K562 (cell line): ENCODE measurements at regions not wholly inside any gene's neighbourhood (a gene's known extent, or its start where the extent isn't known, plus 50 kb on each side); places are given as distances from the start of the nearest gene placed in this dataset.

Experiments used
- ADNP ChIP-seq: fragments of 200-800 bp; sonication (Bioruptor generic); IDR thresholded peaks from 2 replicates; pipeline ENCODE4 v1.6.1; 2016; ENCODE audit warnings: missing genetic modification characterization, missing compliant biosample characterization
- ATF3 ChIP-seq, 2 experiments: fragments of 450-650 bp in 1 of 2; sonication (generic) in 1 of 2; formaldehyde crosslinking in 1 of 2; IDR thresholded peaks in 1 of 2; conservative IDR thresholded peaks in 1 of 2; 2 replicates each; pipeline versions ENCODE4 v1.6.1 to v1.8.1; 2016 to 2023; ENCODE audit warnings: mild to moderate bottlenecking in 2 of 2, moderate library complexity in 2 of 2, inconsistent platforms in 1 of 2, missing genetic modification reagents in 1 of 2
- CREB5 ChIP-seq: fragments of 250-450 bp; sonication (Bioruptor Pico); IDR thresholded peaks from 2 replicates; pipeline ENCODE4 v1.5.0; 2020; ENCODE audit warnings: mild to moderate bottlenecking
- CTCF ChIP-seq, 3 experiments: IDR thresholded peaks in 2 of 3; conservative IDR thresholded peaks in 1 of 3; 2 replicates each; pipeline ENCODE4 v1.5.1; 2011 to 2012; ENCODE audit warnings: low read length in 3 of 3, mild to moderate bottlenecking in 3 of 3, control low read depth in 2 of 3, improper control_type of control experiment in 1 of 3, inconsistent platforms in 1 of 3, low read depth in 1 of 3, mixed read lengths in 1 of 3, moderate library complexity in 1 of 3; ENCODE audit not compliant: insufficient read depth in 2 of 3
- DPF2 ChIP-seq: fragments of 450-650 bp; IDR thresholded peaks from 2 replicates; pipeline ENCODE4 v1.6.1; 2016
- EP300 ChIP-seq: IDR thresholded peaks from 2 replicates; pipeline ENCODE4 v1.6.1; 2012; ENCODE audit warnings: low read length, improper control_type of control experiment
- MAFK ChIP-seq: IDR thresholded peaks from 2 replicates; pipeline ENCODE4 v1.6.1; 2011; ENCODE audit warnings: low read length, improper control_type of control experiment
- MAX ChIP-seq: sonication (generic); formaldehyde crosslinking; IDR thresholded peaks from 2 replicates; pipeline ENCODE4 v1.9.0; 2022; ENCODE audit warnings: mild to moderate bottlenecking, missing genetic modification reagents
- MTA1 ChIP-seq: fragments of 450-650 bp; IDR thresholded peaks from 2 replicates; pipeline ENCODE4 v1.6.1; 2017; ENCODE audit warnings: borderline replicate concordance
- RAD21 ChIP-seq, 2 experiments: fragments of 250-450 bp in 1 of 2; fragments of 450-650 bp in 1 of 2; sonication (Bioruptor Pico) in 1 of 2; formaldehyde crosslinking in 1 of 2; IDR thresholded peaks in 1 of 2; conservative IDR thresholded peaks in 1 of 2; 2 replicates each; pipeline versions ENCODE4 v1.4.0 to v1.8.0; 2020 to 2022; ENCODE audit warnings: mild to moderate bottlenecking in 2 of 2, moderate library complexity in 1 of 2
- ZBTB2 ChIP-seq: fragments of 450-650 bp; IDR thresholded peaks from 2 replicates; pipeline ENCODE4 v1.6.1; 2016; ENCODE audit warnings: antibody characterized with exemption
- ZNF655 ChIP-seq: fragments of 250-450 bp; sonication (Bioruptor Pico); IDR thresholded peaks from 2 replicates; pipeline ENCODE4 v1.5.0; 2021

- TF ChIP-seq ATF3 (IDR thresholded peaks at IDR 0.05) (no peak), ATF3 (CRISPR knock-in tag; conservative IDR thresholded peaks at IDR 0.05) (no peak), CTCF (IDR thresholded peaks at IDR 0.05 in 2 of 3, conservative IDR thresholded peaks at IDR 0.05 in 1 of 3; ENCODE audit: insufficient read depth in 2 of 3, low read depth in 1 of 3, low read length in 3 of 3) (no peak), EP300 (no peak), ADNP (tag) (no peak), MAFK (no peak), ZNF655 (CRISPR knock-in tag) (no peak), MTA1 (no peak), CREB5 (CRISPR knock-in tag) (no peak), ZBTB2 (no peak), RAD21 (CRISPR knock-in tag; conservative IDR thresholded peaks at IDR 0.05 in 1 of 2, IDR thresholded peaks at IDR 0.05 in 1 of 2) (no peak), MAX (CRISPR knock-in tag) (no peak), DPF2 (no peak)
Observed at GRCh38 chr15:46489276-46489675, 854.4 kb downstream of the SQOR start.
